HG02759 (cell line): ENCODE measurements at regions not wholly inside any gene's neighbourhood (a gene's known extent, or its start where the extent isn't known, plus 50 kb on each side); places are given as distances from the start of the nearest gene placed in this dataset.
"Not testable (repeated sequence)": the region's sequence is repeated elsewhere in the genome, so short reads cannot be mapped to it uniquely, and the experiment has no call there.

Source experiments
- ATAC-seq: cut with Tn5 transposase; IDR thresholded peaks from one replicate; pipeline ENCODE4 v1.9.1; 2021; ENCODE audit warnings: mild to moderate bottlenecking, moderate library complexity; ENCODE audit not compliant: unreplicated experiment

DNA sequence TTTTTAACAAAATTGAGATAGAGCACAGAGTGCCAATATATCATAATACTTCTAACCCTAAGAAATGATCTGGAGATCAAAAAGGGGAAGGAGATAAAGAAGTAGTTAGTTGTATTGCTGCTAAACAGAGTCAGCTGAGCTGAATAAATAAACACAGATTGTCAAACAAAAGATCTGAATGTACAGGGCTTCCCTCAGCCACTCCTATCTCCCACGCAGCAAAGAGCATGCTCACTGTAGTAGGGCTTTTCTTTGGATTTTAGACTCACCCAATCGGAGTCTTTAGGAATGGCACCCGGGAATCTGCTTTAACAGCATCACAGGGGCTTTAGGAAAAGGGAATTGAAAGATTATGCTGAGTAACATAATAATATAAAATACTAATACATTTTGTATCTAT is 222.2 kb upstream of the STXBP5 start:
- no peak for ATAC-seq

GRCh38 chr6:146984251-146984924 is 219.8 kb upstream of the STXBP5 start:
- ATAC-seq, result no peak

DNA sequence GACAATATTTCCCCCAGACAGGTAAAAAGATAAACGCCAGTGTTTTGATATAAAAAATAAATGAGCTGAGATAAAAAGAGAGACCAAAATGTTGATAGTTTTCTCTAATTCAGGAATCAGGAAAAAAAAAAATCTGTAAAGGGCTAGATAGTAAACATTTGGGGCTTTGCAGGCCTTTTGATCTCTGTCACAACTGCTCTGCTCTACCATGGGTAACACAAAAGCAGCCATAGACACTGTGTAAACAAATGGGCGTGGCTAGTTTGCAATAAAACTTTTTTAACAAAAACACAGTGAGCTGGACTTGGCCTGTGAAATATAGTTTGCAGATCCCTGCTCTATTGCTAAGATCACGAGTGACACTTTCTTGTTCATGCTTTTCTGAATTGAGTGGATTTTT is 219.1 kb upstream of the STXBP5 start:
- ATAC-seq, result no peak

DNA sequence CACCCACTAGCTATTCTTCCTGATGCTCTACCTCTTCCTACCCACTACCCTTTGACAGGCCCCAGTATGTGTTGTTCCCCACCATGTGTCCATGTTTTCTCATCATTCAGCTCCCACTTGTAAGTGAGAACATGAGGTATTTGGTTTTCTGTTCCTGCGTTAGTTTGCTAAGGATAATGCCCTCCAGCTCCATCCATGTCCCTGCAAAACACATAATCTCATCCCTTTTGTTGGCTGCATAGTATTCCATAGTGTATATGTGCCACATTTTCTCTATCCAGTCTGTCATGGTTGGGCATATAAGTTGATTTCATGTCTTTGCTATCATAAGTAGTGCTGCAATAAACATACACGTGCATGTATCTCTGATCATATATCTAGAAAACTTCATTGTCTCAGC is 218.3 kb upstream of the STXBP5 start:
- no peak for ATAC-seq

- ATAC-seq, result not testable (repeated sequence)
These were observed 216.3 kb upstream of the STXBP5 start for GRCh38 chr6:146987938-146988337.

- no peak for ATAC-seq
These were observed 214.4 kb upstream of the STXBP5 start for GRCh38 chr6:146989860-146990259.

DNA sequence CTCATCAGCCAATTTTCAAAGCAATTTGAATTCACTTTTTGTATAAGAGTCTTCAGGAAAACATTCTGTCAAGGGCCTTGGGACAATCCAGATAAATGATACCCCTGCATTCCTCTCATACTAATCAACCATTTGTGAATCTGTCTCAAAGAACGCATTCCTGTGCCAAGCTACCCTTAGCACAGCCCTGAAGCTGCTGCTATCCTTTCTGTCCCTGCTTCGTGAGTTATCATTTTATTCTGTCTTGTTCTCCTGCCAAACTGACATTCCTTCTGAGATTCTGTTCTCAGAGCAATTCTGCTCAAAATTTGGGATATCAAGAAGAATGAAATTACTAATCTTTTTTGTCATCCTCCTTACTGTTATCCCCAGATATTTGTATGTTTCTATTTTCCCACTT is 213.9 kb upstream of the STXBP5 start:
- no peak for ATAC-seq

DNA sequence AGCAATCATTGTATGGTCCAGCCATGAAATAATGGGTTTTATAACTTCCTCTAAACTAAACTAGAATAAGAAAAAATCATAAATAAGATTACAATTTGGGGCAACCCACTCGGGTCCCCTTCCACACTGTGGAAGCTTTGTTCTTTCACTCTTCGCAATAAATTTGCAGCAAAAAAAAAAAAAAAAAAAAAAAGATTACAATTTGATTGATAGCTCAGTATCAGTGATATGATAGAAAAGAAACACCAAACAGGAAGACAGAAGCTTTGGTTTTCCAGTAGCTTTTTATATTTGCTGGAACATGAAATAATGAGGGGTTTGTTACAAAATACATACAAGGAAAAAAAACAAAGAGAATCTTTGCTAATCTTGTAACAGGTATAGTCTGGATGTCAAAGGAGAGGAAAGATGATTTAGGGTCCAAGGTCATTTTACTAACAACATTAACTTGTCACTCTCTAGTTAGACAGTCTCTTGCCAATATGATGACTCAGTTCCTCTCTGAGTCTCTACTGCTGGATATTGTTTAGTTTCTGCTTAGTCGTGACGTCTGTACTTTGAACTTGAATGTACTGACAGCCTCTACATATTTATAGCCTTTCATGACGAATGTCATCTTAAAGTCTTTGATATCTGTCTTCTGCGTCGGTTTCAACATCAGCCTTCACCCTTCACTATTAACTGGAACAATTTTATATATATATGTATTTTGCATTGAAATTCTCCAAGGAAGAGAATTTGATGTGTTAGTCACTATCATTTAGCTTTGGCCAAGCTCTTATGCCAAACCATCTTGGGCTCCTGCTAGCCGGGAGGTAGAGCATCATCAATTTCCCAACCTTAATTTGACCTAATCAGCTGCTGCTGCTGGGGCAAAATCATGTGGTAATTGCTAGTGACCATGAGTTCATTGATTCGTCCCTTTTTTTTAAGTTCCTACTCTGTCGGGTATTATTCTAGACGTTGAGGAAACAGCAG is 213.1 kb upstream of the STXBP5 start:
- no peak for ATAC-seq

- ATAC-seq, result no peak
These were observed 207.2 kb upstream of the STXBP5 start for GRCh38 chr6:146997062-146997461.

GRCh38 chr6:146999766-147000165 is 204.5 kb upstream of the STXBP5 start:
- no peak for ATAC-seq

GRCh38 chr6:147000545-147001488 is 203.4 kb upstream of the STXBP5 start:
- no peak for ATAC-seq

DNA sequence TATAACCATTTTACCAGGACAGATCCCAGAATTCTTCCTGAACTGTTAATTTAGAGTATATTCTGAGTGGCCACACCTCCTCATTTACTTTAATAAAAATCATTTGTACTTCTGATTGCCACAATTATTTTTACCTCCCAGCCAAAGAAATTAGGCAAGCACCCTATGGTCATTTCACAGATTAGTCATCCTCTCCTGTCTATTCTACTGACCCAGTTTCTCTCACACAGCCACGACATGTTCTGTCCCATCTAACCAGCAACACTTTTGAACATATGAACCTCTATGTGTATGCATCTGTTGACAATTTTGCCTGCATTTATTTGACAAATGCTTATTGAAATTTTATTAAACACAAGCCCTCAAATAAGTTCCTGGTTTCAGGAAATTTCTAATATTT is 202.6 kb upstream of the STXBP5 start:
- ATAC-seq, result no peak

GRCh38 chr6:147003186-147003585 is 201.0 kb upstream of the STXBP5 start:
- no peak for ATAC-seq

GRCh38 chr6:147005499-147005898 is 198.7 kb upstream of the STXBP5 start:
- no peak for ATAC-seq

DNA sequence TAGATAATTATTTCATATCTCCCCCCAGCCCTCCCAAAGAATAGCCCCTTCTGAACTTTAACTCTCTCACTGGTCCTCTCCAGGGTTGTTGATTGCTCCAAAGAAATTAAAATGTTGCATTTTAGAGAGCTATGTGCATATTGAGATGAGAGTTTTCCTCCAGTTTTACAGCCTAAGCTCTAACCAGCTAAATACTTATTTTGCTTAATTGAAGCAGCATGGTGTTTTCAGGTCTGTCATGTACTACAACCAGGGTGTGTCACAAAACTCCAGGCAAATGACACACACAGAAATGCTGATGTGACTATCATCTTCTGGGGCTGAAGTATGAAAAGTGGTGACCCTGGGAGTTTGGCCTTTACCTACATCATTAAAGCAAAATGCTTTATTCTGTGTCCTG is 196.8 kb upstream of the STXBP5 start:
- no peak for ATAC-seq

- ATAC-seq, result no peak
These were observed 194.9 kb upstream of the STXBP5 start for GRCh38 chr6:147009358-147009757.

DNA sequence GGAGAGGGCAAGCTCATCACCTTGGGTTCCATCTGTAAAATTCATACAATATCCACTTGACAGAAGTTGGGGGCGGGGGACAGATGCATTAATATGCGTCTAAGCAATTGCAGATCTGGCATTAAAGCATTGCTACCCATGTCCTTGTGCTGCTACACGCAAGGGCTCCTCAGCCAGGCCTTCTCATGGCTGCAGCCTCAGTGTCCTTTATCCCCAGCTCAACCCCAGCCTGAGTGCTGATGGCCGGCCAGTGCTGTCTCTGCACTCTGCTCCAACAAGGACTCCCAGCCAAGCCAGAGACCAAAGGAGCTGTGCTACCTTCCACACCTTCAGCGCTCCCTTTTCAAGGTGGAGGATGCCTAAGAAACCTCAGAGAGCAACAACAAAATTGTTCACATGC is 188.5 kb upstream of the STXBP5 start:
- no peak for ATAC-seq

DNA sequence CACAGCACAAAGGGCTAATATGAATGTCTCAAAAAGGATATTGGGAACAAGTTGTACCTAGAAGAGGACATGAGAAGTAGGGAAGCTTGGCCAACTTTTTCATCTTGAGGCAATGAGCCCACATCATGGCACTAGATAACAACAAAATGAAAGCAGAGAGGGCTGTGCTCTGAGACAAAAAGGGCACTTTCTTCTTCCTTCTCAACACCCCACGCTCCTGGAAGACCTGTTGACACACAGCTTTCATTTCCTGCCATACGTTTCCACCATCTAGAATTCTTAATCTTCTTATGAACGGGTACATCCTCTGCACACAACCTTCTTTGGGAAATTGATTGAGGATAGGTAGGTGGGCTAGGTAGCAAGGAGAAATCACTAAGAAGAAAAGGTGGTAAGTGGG is 187.8 kb upstream of the STXBP5 start:
- ATAC-seq, result no peak

- ATAC-seq, result no peak
These were observed 187.1 kb upstream of the STXBP5 start for GRCh38 chr6:147017153-147017552.

DNA sequence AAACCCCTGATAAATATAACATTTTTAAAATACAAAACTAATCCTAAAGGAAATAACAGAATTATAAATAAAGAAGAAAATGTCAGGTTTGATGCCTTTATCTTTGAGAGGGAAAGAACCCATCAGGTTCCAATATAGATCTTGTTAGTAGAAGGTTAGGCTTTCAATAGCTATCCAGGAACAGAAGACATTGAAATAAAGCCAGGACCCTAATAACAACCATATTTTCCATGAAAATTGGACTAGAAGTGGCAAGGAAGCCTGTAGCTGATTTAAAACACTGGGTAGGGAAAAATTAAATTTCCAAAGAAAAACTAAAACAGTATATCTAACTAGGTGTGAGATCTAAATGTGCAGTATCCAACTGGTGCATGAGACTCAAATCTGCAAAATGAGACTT is 185.2 kb upstream of the STXBP5 start:
- no peak for ATAC-seq

GRCh38 chr6:147022041-147022440 is 182.2 kb upstream of the STXBP5 start:
- ATAC-seq, result no peak
